CD1c-positive myeloid dendritic cell (primary cell): ENCODE measurements at regions not wholly inside any gene's neighbourhood (a gene's known extent, or its start where the extent isn't known, plus 50 kb on each side); places are given as distances from the start of the nearest gene placed in this dataset.
"Not testable (repeated sequence)": the region's sequence is repeated elsewhere in the genome, so short reads cannot be mapped to it uniquely, and the experiment has no call there.

Source experiments
- DNase-seq: peaks from one replicate; pipeline ENCODE4 v3.0.0-alpha.2; 2016; ENCODE audit errors: extremely low spot score

GRCh38 chr16:79864032-79864780, 263.7 kb upstream of the MAF start:
- no peak for DNase-seq

- no peak for DNase-seq
Observed at GRCh38 chr16:79863128-79864031, 262.8 kb upstream of the MAF start.

DNA sequence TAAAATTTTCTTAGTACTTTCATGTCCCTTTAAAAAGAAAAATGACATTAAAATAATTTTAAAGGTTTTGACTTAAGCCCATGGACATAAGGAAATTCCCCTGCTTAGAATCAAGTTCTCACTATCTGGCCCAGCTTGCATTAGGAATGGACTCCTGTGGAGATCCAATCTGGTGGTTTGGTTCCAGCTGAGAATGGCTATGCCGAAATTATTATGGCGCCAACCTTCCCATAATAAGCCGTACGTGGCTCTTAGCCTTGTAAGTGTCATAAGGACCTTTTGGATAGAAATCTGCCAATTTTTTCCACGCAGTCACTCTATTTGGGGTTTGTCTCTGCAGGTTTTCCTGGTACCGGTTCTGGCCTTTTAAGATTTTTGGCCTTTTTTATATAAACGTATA, 262.1 kb upstream of the MAF start:
- DNase-seq: no peak

GRCh38 chr16:79856581-79856980, 256.0 kb upstream of the MAF start:
- peak; percentile 34 for DNase-seq

DNA sequence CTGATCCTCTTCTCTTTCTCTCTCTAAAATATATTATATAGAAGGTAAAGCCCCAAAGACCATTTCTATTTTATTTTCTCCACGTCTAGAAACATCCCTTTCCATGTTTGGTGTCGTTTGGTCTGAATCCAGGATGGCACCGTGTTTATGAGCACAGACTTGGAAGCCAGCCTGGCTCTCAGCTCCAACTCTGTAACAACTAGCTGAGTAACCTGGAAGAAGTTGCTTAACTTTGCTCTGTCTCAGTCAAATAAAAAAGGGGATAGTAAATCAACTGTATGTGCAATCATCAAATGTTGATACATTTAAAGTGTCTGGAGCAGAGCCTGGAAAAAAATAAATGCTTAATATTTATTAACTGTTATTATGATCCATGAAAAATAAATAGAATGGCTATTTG, 249.8 kb upstream of the MAF start:
- DNase-seq: no peak

GRCh38 chr16:79849119-79849518, 248.6 kb upstream of the MAF start:
- no peak for DNase-seq

DNA sequence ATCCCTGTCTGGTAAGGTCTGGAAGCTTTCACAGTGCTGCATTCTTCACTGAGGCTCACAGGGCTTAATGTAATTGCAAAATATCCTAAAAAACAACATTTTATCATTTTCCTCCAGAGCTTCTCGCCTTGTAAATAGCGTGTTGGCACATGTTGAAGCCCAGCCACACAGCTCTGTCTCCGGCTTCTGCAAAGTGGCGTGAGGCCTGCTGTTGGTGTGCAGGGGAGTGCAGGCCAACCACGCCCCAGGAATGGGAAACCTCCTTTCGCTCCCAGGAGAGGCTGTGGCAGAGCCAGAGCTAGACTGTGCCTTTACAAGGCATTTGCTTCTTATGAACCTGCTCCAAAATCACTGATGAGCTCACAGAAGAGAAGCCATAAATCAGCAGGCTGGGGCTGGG, 248.2 kb upstream of the MAF start:
- DNase-seq: no peak

GRCh38 chr16:79847569-79847968, 247.0 kb upstream of the MAF start:
- no peak for DNase-seq

- no peak for DNase-seq
Observed at GRCh38 chr16:79847101-79847500, 246.6 kb upstream of the MAF start.

GRCh38 chr16:79845734-79846135, 245.2 kb upstream of the MAF start:
- no peak for DNase-seq

DNA sequence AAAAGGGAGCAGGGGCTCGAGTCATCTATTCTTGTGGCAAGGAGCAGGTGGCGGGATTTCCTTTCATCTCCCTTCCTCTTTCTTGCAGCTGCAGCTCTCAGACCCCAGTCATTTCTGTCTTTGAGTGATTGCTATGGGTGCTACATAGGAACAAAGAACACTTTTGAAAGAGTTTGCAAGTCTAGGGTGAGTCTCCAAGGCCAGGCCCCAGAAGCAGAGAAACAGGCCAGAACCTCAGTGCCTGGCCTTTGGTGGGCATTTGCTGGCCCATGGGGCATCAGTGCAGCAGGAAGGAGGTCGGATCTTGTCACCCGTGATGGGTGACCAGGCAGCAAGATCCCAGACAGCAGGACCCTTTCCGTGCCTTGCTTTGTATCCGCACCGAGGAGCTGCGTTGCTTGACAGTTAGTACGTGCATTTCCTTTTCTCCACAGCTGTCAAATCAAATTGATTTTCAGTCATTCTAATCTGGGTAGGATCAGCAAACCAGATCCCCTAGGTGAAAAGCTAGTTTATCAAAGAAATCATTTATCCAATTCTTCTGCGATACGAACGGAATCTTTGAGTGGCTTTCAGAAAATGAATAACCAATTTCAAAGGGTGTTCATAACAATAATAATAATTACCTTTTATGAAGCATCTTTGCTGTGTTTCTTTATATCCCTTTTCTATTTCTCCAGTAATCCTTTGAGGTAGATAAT, 244.6 kb upstream of the MAF start:
- no peak for DNase-seq

- DNase-seq: no peak
Observed at GRCh38 chr16:79844603-79845002, 244.1 kb upstream of the MAF start.

DNA sequence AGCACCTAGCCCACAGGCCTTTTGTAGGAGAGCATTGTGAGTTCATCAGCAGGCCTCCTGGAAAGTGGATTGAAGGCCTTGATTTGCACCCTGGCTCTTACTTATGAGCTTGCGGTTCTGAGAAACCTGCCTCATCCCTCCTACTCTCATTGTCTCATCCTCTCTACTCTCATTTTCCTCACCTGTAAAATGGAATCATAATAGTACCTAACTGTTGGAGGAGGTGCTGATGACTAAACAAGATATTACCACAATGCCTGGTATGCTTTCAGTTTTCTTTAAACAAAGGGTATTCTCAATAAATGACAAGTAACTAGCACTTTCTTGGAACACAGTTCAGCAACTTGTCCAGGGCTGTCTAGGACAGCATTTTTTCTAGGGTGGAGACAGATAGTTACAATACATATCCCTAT, 243.1 kb upstream of the MAF start:
- DNase-seq: no peak

DNA sequence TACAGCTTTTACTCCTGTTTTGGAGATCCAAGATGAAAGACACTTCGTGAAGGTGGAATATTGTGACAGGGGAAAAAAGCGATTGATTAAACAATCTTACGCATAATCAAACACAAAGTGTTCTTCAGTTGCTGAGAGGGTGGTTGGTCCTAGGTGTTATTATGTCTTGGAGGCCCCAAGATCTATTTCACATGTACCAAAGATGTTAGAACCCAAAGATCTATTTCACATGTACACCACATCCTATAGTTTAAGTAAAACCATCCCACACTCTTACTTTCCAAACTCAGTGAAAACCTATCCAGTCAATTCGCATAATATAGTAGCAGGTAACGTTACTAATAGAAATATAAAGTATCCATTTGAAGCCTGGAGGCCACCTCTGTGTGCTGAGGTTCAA, 242.6 kb upstream of the MAF start:
- DNase-seq: no peak

DNA sequence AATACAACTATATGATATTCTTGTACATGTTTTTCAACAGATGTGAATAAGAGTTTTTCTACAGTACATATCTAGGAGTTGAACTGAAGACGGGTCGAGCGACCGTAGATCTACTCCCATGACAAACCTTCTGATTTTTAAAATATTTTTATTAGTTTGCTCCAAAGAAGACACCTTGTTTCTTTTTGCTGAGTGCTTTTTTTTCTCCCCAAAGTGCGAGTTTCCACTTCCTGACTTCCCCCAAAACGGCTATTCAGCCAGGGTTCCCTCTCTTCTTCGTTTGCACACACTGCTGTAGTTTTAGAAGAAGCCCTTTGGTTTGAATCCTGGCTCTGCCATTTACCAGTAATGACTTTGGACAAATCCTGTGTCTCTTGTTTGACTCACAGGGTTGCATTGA, 241.7 kb upstream of the MAF start:
- DNase-seq: no peak

GRCh38 chr16:79839466-79840341, 239.2 kb upstream of the MAF start:
- DNase-seq: no peak

DNA sequence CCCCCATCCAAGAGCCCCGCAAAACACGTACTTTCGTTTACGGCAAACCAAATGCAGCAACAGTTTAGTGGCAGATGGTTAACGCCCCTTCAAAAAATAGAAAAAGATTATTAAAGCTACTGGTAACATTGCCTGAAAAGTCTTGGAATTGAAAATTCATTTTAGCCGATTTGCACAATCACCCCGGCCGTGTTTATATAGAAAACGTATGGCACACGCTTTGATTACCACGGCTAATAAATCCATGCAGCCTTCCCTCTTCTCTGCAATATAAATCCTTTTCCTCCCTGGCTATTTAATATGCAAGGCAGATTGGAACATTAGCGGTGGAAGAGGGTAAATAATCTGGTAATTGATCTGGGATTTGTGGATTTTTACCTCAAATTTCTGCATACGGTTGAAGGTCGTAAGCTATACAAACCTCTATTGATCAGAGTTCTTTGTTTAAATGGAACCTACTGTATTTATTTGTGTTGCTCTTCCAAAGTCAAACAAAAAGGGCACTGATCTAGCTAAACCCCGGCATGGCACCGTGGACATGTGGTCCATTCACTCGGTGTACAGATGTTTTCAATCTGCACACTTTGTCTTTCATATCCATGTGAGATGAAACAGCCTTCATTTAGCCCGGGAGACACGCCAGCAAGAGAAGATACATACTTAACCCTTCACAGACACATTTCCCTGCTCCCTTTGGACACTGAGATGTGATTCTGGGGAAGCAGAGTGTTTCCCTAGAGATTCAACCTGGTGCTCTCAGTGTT, 238.1 kb upstream of the MAF start:
- DNase-seq: no peak

DNA sequence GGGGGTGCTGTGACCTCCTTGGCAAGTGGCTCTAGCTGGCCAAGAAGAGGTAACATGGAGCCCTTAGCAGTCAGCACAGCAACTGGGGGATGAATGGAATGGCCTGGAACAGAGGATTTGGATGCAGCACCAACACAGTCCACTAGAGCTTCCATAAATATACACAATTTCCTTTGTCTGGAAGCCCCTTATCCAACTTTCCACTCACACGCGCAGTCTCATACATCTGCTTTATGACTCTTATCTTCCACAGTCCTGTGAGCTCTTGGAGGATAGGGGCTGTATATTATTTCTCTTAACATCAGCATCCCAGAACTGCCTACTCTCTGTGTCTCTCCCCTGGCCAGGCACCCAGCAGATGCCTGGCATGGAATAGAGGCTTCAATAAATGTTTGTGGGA, 235.6 kb upstream of the MAF start:
- no peak for DNase-seq

GRCh38 chr16:79835194-79835593, 234.7 kb upstream of the MAF start:
- DNase-seq: no peak

GRCh38 chr16:79834720-79835119, 234.2 kb upstream of the MAF start:
- no peak for DNase-seq

- DNase-seq: not testable (repeated sequence)
Observed at GRCh38 chr16:79834003-79834402, 233.5 kb upstream of the MAF start.
